ENCODE measurements at regions not wholly inside any gene's neighbourhood (a gene's known extent, or its start where the extent isn't known, plus 50 kb on each side); places are given as distances from the start of the nearest gene placed in this dataset.

GRCh38 chr18:6566338-6566911 is 151.7 kb upstream of the L3MBTL4 start:
- intact Hi-C loops (cut with micrococcal nuclease): loop anchor here (5.0 to 10.0 kb wide), 2 partner anchors 66 to 178 kb away; no protein-coding TSS in a partner anchor
- Mint-ChIP-seq H3K27ac (ENCODE audit: low read depth, unreplicated experiment) (peak overlapping the region; percentile 80), H3K4me3 (ENCODE audit: unreplicated experiment) (no peak overlapping the region), H3K4me1 (ENCODE audit: insufficient read depth, unreplicated experiment) (peaks cover 22% of the 10 kb centered on the region), H3K27me3 (ENCODE audit: insufficient read depth, unreplicated experiment) (no peaks in the 10 kb centered on the region), H3K36me3 (ENCODE audit: insufficient read depth, unreplicated experiment) (no peaks in the 10 kb centered on the region), H3K9me3 (ENCODE audit: unreplicated experiment) (no peaks in the 10 kb centered on the region)
- TSS peak; percentile 53 for BruUV-seq (replicated peaks)
- ChIA-PET POLR2A (interaction anchor here (1.0 kb wide), 1 partner anchor 63 kb away, joined by 4 read pairs; no protein-coding TSS in a partner anchor), CTCF (interaction anchor here (1.2 kb wide), 1 partner anchor 10 kb away, joined by 4 read pairs; no protein-coding TSS in a partner anchor)
- no peak for TF ChIP-seq CTCF (IDR thresholded peaks at IDR 0.05; ENCODE audit: unreplicated experiment)
- peak; percentile 18 for DNase-seq (ENCODE audit: unreplicated experiment)

- TF ChIP-seq CTCF (IDR thresholded peaks at IDR 0.05; ENCODE audit: unreplicated experiment): no peak
- Mint-ChIP-seq H3K4me3 (ENCODE audit: unreplicated experiment) (no peak overlapping the region), H3K9me3 (ENCODE audit: unreplicated experiment) (no peaks in the 10 kb centered on the region), H3K4me1 (ENCODE audit: insufficient read depth, unreplicated experiment) (peaks cover 17% of the 10 kb centered on the region), H3K36me3 (ENCODE audit: insufficient read depth, unreplicated experiment) (no peaks in the 10 kb centered on the region), H3K27me3 (ENCODE audit: insufficient read depth, unreplicated experiment) (no peaks in the 10 kb centered on the region), H3K27ac (ENCODE audit: low read depth, unreplicated experiment) (no peak overlapping the region)
- ChIA-PET POLR2A (no interaction called here), CTCF (interaction anchor here (0.6 kb wide), 1 partner anchor 1000 kb away, joined by 3 read pairs; no protein-coding TSS in a partner anchor)
- no TSS peak for BruUV-seq (replicated peaks)
- intact Hi-C loops (cut with micrococcal nuclease): loop anchor here (5.0 to 10.0 kb wide), 2 partner anchors 62 to 175 kb away; no protein-coding TSS in a partner anchor
- DNase-seq (ENCODE audit: unreplicated experiment): no peak
These were observed 155.1 kb upstream of the L3MBTL4 start for GRCh38 chr18:6569813-6570212.

GRCh38 chr18:6570581-6571238 is 156.0 kb upstream of the L3MBTL4 start:
- POLR2A ChIA-PET: no interaction called here
- intact Hi-C loops (cut with micrococcal nuclease): no loop called here
- BruUV-seq (replicated peaks): no TSS peak

More at GRCh38 chr18:6570581-6571238, 156.0 kb upstream of the L3MBTL4 start:
- H3K9me3 Mint-ChIP-seq (ENCODE audit: unreplicated experiment): no peaks in the 10 kb centered on the region
- H3K27me3 Mint-ChIP-seq (ENCODE audit: insufficient read depth, unreplicated experiment): no peaks in the 10 kb centered on the region
- CTCF ChIA-PET: interaction anchor here (0.7 kb wide), 1 partner anchor 324 kb away, joined by 3 read pairs; no protein-coding TSS in a partner anchor
- H3K36me3 Mint-ChIP-seq (ENCODE audit: insufficient read depth, unreplicated experiment): no peaks in the 10 kb centered on the region
- no peak overlapping the region for H3K4me3 Mint-ChIP-seq (ENCODE audit: unreplicated experiment)
- TF ChIP-seq CTCF (IDR thresholded peaks at IDR 0.05; ENCODE audit: unreplicated experiment): no peak
- H3K27ac Mint-ChIP-seq (ENCODE audit: low read depth, unreplicated experiment): no peak overlapping the region
- no peak for DNase-seq (ENCODE audit: unreplicated experiment)
- peaks cover 17% of the 10 kb centered on the region for H3K4me1 Mint-ChIP-seq (ENCODE audit: insufficient read depth, unreplicated experiment)

Measured in MCF 10A (cell line).